HEK293 (cell line): ENCODE measurements at regions not wholly inside any gene's neighbourhood (a gene's known extent, or its start where the extent isn't known, plus 50 kb on each side); places are given as distances from the start of the nearest gene placed in this dataset.

ENCODE experiments used
- KLF8 ChIP-seq: fragments of 450-650 bp; formaldehyde crosslinking; IDR thresholded peaks from 2 replicates; pipeline ENCODE4 v1.5.1; 2016; ENCODE audit warnings: missing biosample characterization, missing genetic modification characterization
- KLF9 ChIP-seq: fragments of 450-650 bp; formaldehyde crosslinking; IDR thresholded peaks from 2 replicates; pipeline ENCODE4 v1.5.1; 2016; ENCODE audit warnings: missing biosample characterization, missing genetic modification characterization, low read depth
- TCF7L2 ChIP-seq: IDR thresholded peaks from 2 replicates; pipeline ENCODE4 v1.6.1; 2011; ENCODE audit warnings: low read depth, mild to moderate bottlenecking, inconsistent platforms, low read length, moderate library complexity, borderline replicate concordance
- TRIM28 ChIP-seq: IDR thresholded peaks from 2 replicates; pipeline ENCODE4 v1.6.1; 2011; ENCODE audit warnings: low read length, control low read depth, borderline replicate concordance
- ZBTB20 ChIP-seq: fragments of 450-650 bp; formaldehyde crosslinking; IDR thresholded peaks from 2 replicates; pipeline ENCODE4 v1.5.1; 2016; ENCODE audit warnings: missing biosample characterization, missing genetic modification characterization
- ZNF274 ChIP-seq, 2 experiments: fragments of 200-500 bp in 1 of 2; fragments of 450-650 bp in 1 of 2; sonication (Bioruptor generic) in 1 of 2; formaldehyde crosslinking in 1 of 2; IDR thresholded peaks; 2 replicates each; pipeline versions ENCODE4 v1.5.1 to v1.6.1; 2014 to 2016; ENCODE audit warnings: borderline replicate concordance in 1 of 2, inconsistent platforms in 1 of 2, low read length in 1 of 2, missing biosample characterization in 1 of 2, missing genetic modification characterization in 1 of 2
- ZNF654 ChIP-seq: fragments of 450-650 bp; formaldehyde crosslinking; IDR thresholded peaks from 2 replicates; pipeline ENCODE4 v1.5.1; 2016; ENCODE audit warnings: low read depth, missing biosample characterization, missing genetic modification characterization
- ZNF658 ChIP-seq: fragments of 450-650 bp; formaldehyde crosslinking; IDR thresholded peaks from 2 replicates; pipeline ENCODE4; 2016; ENCODE audit warnings: missing biosample characterization, missing genetic modification characterization
- ZNF76 ChIP-seq: fragments of 450-650 bp; formaldehyde crosslinking; IDR thresholded peaks from 2 replicates; pipeline ENCODE4; 2016; ENCODE audit warnings: low read depth, missing biosample characterization, missing genetic modification characterization, borderline replicate concordance
- ZNF830 ChIP-seq: fragments of 450-650 bp; IDR thresholded peaks from 2 replicates; pipeline ENCODE4 v1.5.0; 2018; ENCODE audit warnings: missing biosample characterization, missing genetic modification characterization, low read depth, mild to moderate bottlenecking, moderate library complexity
- TF ChIP-seq, protein P1 (sequence below): fragments of 450-650 bp; formaldehyde crosslinking; IDR thresholded peaks from 2 replicates; pipeline ENCODE4 v1.5.1; 2016; ENCODE audit warnings: missing biosample characterization, missing genetic modification characterization
- TF ChIP-seq, protein P2 (sequence below): IDR thresholded peaks from 2 replicates; pipeline ENCODE4 v1.6.1; 2011; ENCODE audit warnings: mild to moderate bottlenecking, low read depth, low read length, borderline replicate concordance

DNA sequence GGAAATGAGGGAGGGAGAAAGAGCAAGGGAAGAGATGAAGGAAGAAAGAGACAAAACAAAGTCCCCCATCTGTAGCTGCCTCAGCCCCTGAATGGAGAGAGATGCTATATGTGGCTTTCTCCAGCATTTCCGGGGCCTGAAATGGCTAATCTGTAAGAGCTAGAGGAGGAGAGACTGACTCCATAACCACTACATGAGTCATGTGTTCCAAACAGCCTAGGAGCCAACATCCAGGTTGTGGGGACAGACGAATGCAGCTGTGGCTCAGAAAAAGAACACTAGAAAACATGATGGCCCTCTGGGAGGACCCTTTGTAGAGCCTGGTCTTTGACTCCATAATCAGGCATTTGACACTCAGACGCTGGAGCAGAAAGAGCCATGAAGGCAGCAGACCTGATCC, 292.0 kb upstream of the ZNF507 start:
- TF ChIP-seq KLF8 (tag by site-specific recombination): no peak
- no peak for TF ChIP-seq ZNF274 (IDR thresholded peaks at IDR 0.05; ENCODE audit: low read length)
- no peak for TF ChIP-seq ZNF274 (tag by site-specific recombination; IDR thresholded peaks at IDR 0.05; ENCODE audit: borderline replicate concordance)
- no peak for TF ChIP-seq ZNF654 (tag by site-specific recombination)
- TF ChIP-seq, protein P1, sequence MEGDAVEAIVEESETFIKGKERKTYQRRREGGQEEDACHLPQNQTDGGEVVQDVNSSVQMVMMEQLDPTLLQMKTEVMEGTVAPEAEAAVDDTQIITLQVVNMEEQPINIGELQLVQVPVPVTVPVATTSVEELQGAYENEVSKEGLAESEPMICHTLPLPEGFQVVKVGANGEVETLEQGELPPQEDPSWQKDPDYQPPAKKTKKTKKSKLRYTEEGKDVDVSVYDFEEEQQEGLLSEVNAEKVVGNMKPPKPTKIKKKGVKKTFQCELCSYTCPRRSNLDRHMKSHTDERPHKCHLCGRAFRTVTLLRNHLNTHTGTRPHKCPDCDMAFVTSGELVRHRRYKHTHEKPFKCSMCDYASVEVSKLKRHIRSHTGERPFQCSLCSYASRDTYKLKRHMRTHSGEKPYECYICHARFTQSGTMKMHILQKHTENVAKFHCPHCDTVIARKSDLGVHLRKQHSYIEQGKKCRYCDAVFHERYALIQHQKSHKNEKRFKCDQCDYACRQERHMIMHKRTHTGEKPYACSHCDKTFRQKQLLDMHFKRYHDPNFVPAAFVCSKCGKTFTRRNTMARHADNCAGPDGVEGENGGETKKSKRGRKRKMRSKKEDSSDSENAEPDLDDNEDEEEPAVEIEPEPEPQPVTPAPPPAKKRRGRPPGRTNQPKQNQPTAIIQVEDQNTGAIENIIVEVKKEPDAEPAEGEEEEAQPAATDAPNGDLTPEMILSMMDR (tag by site-specific recombination): no peak
- TF ChIP-seq, protein P2, sequence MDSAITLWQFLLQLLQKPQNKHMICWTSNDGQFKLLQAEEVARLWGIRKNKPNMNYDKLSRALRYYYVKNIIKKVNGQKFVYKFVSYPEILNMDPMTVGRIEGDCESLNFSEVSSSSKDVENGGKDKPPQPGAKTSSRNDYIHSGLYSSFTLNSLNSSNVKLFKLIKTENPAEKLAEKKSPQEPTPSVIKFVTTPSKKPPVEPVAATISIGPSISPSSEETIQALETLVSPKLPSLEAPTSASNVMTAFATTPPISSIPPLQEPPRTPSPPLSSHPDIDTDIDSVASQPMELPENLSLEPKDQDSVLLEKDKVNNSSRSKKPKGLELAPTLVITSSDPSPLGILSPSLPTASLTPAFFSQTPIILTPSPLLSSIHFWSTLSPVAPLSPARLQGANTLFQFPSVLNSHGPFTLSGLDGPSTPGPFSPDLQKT: no peak
- TF ChIP-seq ZNF658 (tag by site-specific recombination): no peak
- no peak for TF ChIP-seq ZBTB20 (tag by site-specific recombination)
- TF ChIP-seq KLF9 (tag by site-specific recombination): no peak
- no peak for TF ChIP-seq TRIM28
- TF ChIP-seq ZNF76 (tag by site-specific recombination): no peak
- no peak for TF ChIP-seq TCF7L2
- no peak for TF ChIP-seq ZNF830 (tag by site-specific recombination)
